AG04449 (cell line): ENCODE measurements at regions not wholly inside any gene's neighbourhood (a gene's known extent, or its start where the extent isn't known, plus 50 kb on each side); places are given as distances from the start of the nearest gene placed in this dataset.

Experiments used
- CTCF ChIA-PET: fragments of 350-600 bp; formaldehyde crosslinking; extraction: SDS; loops from one replicate; lab custom pipeline; 2021; ENCODE audit warnings: antibody characterized with exemption; lab: Yijun Ruan, JAX
- POLR2A ChIA-PET: fragments of 400-600, 350-600 bp; formaldehyde crosslinking; extraction: SDS; loops from one replicate; lab custom pipeline; 2020; ENCODE audit warnings: antibody characterized with exemption, inconsistent platforms; lab: Yijun Ruan, JAX
- DNase-seq: peaks from one replicate; pipeline ENCODE4 v3.0.0-alpha.2; 2010; ENCODE audit warnings: low read depth, low spot score
- H3K4me3 ChIP-seq: 2 replicates; pipeline ENCODE4 v1.5.1; 2011; ENCODE audit warnings: low read depth, mild to moderate bottlenecking, control low read depth, low read length
- CTCF ChIP-seq: IDR thresholded peaks from one replicate; pipeline ENCODE4 v1.5.1; 2011; ENCODE audit warnings: mild to moderate bottlenecking, moderate library complexity, low read length, control low read depth, inconsistent platforms; ENCODE audit not compliant: insufficient read depth; ENCODE audit errors: missing control alignments

GRCh38 chr2:220096406-220096805 is 469.0 kb downstream of the SLC4A3 start:
- DNase-seq = no peak
- no peak for TF ChIP-seq CTCF
- CTCF ChIA-PET = interaction anchor here (1.4 kb wide), 1 partner anchor 9 kb away, joined by 7 read pairs; no protein-coding TSS in a partner anchor
- POLR2A ChIA-PET = no interaction called here
- no peak overlapping the region for H3K4me3 ChIP-seq

GRCh38 chr2:220101980-220102379 is 474.6 kb downstream of the SLC4A3 start:
- no peak for DNase-seq
- TF ChIP-seq CTCF = no peak
- CTCF ChIA-PET = interaction anchor here (1.0 to 4.6 kb wide), 3 partner anchors 104 to 1472 kb away, joined by 3 to 18 read pairs (median 13); no protein-coding TSS in a partner anchor
- POLR2A ChIA-PET = no interaction called here
- no peak overlapping the region for H3K4me3 ChIP-seq

GRCh38 chr2:220103596-220103995 is 476.2 kb downstream of the SLC4A3 start:
- H3K4me3 ChIP-seq = no peak overlapping the region
- CTCF ChIA-PET = interaction anchor here (1.1 to 4.6 kb wide), 4 partner anchors 105 to 1471 kb away, joined by 3 to 29 read pairs (median 16); no protein-coding TSS in a partner anchor
- no peak for DNase-seq
- POLR2A ChIA-PET = no interaction called here
- no peak for TF ChIP-seq CTCF

GRCh38 chr2:220104871-220105351 is 477.5 kb downstream of the SLC4A3 start:
- POLR2A ChIA-PET = interaction anchor here (1.2 kb wide), 1 partner anchor 1469 kb away, joined by 3 read pairs; no protein-coding TSS in a partner anchor
- CTCF ChIA-PET = interaction anchor here (0.6 to 4.6 kb wide), 32 partner anchors 8 to 1470 kb away, joined by 3 to 29 read pairs (median 3); no protein-coding TSS in a partner anchor
- no peak overlapping the region for H3K4me3 ChIP-seq
- TF ChIP-seq CTCF = peak; percentile 69
- peak; percentile 64 for DNase-seq

- POLR2A ChIA-PET = no interaction called here
- TF ChIP-seq CTCF = no peak
- DNase-seq = no peak
- no peak overlapping the region for H3K4me3 ChIP-seq
- CTCF ChIA-PET = interaction anchor here (0.7 to 4.6 kb wide), 9 partner anchors 9 to 1469 kb away, joined by 3 to 29 read pairs (median 4); no protein-coding TSS in a partner anchor
These were observed 478.6 kb downstream of the SLC4A3 start for GRCh38 chr2:220106065-220106464.

- H3K4me3 ChIP-seq = no peak overlapping the region
- ChIA-PET CTCF (no interaction called here), POLR2A (no interaction called here)
- DNase-seq = no peak
- TF ChIP-seq CTCF = no peak
These were observed 480.0 kb downstream of the SLC4A3 start for GRCh38 chr2:220107380-220107791.
